Effector CD4-positive, alpha-beta T cell (primary cell): ENCODE measurements at regions not wholly inside any gene's neighbourhood (a gene's known extent, or its start where the extent isn't known, plus 50 kb on each side); places are given as distances from the start of the nearest gene placed in this dataset.

ENCODE experiments used
- DNase-seq: peaks from one replicate; pipeline ENCODE4 v3.0.0-alpha.2; 2020

- no peak for DNase-seq
Measured at GRCh38 chr15:62975515-62975914, 67.0 kb upstream of the TPM1 start.

GRCh38 chr15:62976301-62976881 is 66.2 kb upstream of the TPM1 start:
- DNase-seq, result no peak

GRCh38 chr15:62977952-62978811 is 64.4 kb upstream of the TPM1 start:
- DNase-seq, result no peak

DNA sequence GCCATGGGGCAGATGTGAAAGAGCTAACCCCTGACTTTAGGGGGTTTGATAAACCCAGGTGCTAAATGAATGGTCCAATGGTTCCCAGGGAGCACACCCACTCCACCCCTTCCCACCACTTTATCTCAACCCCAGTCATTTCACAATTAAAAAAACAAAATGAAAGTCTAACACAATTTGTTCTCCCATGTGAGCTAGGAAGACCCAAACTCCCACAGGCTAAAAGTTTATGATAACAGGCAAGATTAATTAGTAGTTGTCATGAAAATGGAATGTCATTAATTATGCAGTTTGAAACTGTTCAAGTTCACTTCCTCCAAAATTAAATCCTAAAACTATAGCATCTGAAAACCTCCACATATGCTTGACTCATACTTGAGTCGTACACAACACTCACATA is 63.3 kb upstream of the TPM1 start:
- no peak for DNase-seq

DNA sequence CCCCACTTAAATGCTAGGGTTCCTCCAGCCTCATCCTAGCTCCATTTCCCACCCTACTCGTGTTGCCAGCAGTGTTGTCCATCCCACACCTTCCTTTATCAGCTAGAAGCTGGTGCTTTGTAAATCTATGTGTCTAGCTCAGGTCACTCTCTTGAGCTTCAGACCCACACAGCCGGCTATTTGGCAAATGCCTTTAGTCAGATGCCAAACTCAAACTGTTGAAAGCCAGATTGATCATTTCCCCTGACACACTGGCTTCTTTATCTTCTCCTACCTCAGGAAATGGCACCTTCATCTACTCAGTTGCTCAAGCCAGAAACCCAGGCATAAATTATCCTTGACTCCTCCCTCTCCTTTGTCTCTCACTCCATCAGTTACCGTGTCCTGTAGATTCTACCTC is 61.5 kb upstream of the TPM1 start:
- no peak for DNase-seq

- DNase-seq, result no peak
Measured at GRCh38 chr15:62983956-62984355, 58.6 kb upstream of the TPM1 start.

- DNase-seq, result no peak
Measured at GRCh38 chr15:62985768-62986167, 56.8 kb upstream of the TPM1 start.

- DNase-seq, result no peak
Measured at GRCh38 chr15:62986948-62987347, 55.6 kb upstream of the TPM1 start.

- DNase-seq, result no peak
Measured at GRCh38 chr15:62988701-62989100, 53.8 kb upstream of the TPM1 start.

DNA sequence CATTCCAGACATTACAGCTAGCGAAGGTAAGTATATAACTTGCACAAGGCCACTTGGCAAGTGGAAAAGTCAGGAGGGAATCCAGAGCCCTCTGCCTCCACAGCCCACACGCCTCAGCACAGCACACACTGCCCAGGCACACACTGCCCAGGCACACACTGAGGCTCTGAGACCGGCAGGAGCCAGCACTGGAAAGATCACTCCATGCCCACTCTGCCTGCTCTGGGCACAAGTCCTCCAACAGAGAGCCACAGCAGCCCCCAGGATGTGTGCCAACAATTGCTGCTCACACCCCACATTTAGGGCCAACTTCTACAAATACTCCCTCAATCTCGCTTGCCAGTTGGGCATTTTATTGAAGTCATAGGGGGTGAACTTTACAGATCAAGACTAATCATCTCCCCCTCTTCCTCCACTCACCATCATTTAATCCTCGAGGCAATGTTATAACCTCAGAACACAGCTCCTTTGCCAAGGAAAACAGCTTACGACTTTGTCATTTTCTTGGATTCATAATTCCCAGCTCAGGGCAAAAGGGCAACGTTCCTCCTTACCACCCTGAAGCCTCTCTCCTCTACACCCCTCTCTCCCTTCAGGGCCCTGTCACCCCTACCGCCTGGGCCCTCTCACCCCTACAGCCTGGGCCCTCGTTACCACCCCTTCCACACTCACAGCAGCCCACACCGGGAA is 53.0 kb upstream of the TPM1 start:
- no peak for DNase-seq

GRCh38 chr15:62991698-62992097 is 50.8 kb upstream of the TPM1 start:
- DNase-seq, result no peak

GRCh38 chr15:62992302-62992701 is 50.2 kb upstream of the TPM1 start:
- DNase-seq, result no peak
